H1 (cell line): ENCODE measurements at regions not wholly inside any gene's neighbourhood (a gene's known extent, or its start where the extent isn't known, plus 50 kb on each side); places are given as distances from the start of the nearest gene placed in this dataset.

Experiments
- CHD7 ChIP-seq: fragments of 300-600 bp; sonication (generic); IDR thresholded peaks from 2 replicates; pipeline ENCODE4 v1.7.1; 2012; ENCODE audit warnings: low read length, moderate library complexity, mild to moderate bottlenecking, inconsistent platforms; ENCODE audit not compliant: insufficient replicate concordance
- JUN ChIP-seq: IDR thresholded peaks from 2 replicates; pipeline ENCODE4 v1.6.1; 2011; ENCODE audit warnings: low read depth, mild to moderate bottlenecking, improper control_type of control experiment, low read length
- POU5F1 ChIP-seq: IDR thresholded peaks from 2 replicates; pipeline ENCODE4 v1.6.1; 2011; ENCODE audit warnings: low read depth, mild to moderate bottlenecking, low read length, moderate library complexity
- RAD21 ChIP-seq, 2 experiments: IDR thresholded peaks in 1 of 2; conservative IDR thresholded peaks in 1 of 2; 2 replicates each; pipeline ENCODE4 v1.6.1; 2011; ENCODE audit warnings: low read depth in 2 of 2, low read length in 2 of 2, improper control_type of control experiment in 1 of 2, inconsistent platforms in 1 of 2, mild to moderate bottlenecking in 1 of 2, moderate library complexity in 1 of 2
- SP1 ChIP-seq: IDR thresholded peaks from 2 replicates; pipeline ENCODE4 v1.6.1; 2011; ENCODE audit warnings: low read depth, low read length

- no peak for TF ChIP-seq CHD7
- TF ChIP-seq POU5F1: no peak
- no peak for TF ChIP-seq JUN
- no peak for TF ChIP-seq SP1
- TF ChIP-seq RAD21 (IDR thresholded peaks at IDR 0.05 in 1 of 2, conservative IDR thresholded peaks at IDR 0.05 in 1 of 2; ENCODE audit: low read depth in 2 of 2, low read length in 2 of 2): peak in 1 of 2 experiments; percentile 33; a peak in 1 of 4 replicates
Measured at GRCh38 chr13:25001476-25002206, 94.3 kb upstream of the PABPC3 start (continued).
